Prostate gland (tissue), 2 donors: ENCODE measurements at regions not wholly inside any gene's neighbourhood (a gene's known extent, or its start where the extent isn't known, plus 50 kb on each side); places are given as distances from the start of the nearest gene placed in this dataset.

Experiments
- CTCF ChIP-seq, 4 experiments: fragments of 200-600 bp in 2 of 4; fragments of 450-650 bp in 2 of 4; sonication (generic) in 2 of 4; IDR thresholded peaks; 1 replicate in 3 of 4; 2 replicates in 1 of 4; pipeline ENCODE4 v1.5.1; 2016 to 2019; ENCODE audit warnings: antibody characterized with exemption in 4 of 4, mild to moderate bottlenecking in 2 of 4, moderate library complexity in 2 of 4
- POLR2A ChIP-seq: fragments of 450-650 bp; IDR thresholded peaks from one replicate; pipeline ENCODE4 v1.6.1; 2016; ENCODE audit warnings: antibody characterized with exemption, mild to moderate bottlenecking
- POLR2AphosphoS5 ChIP-seq: sonication (generic); formaldehyde crosslinking; IDR thresholded peaks from one replicate; pipeline ENCODE4 v1.6.1; 2017; ENCODE audit warnings: antibody characterized with exemption

- TF ChIP-seq POLR2AphosphoS5 (no peak), CTCF (IDR thresholded peaks at IDR 0.05) (no peak), POLR2A (no peak)
Measured at GRCh38 chr1:209257454-209257853, 326.1 kb upstream of the CAMK1G start.
